ENCODE measurements at regions not wholly inside any gene's neighbourhood (a gene's known extent, or its start where the extent isn't known, plus 50 kb on each side); places are given as distances from the start of the nearest gene placed in this dataset.
"Not testable (repeated sequence)": the region's sequence is repeated elsewhere in the genome, so short reads cannot be mapped to it uniquely, and the experiment has no call there.

DNA sequence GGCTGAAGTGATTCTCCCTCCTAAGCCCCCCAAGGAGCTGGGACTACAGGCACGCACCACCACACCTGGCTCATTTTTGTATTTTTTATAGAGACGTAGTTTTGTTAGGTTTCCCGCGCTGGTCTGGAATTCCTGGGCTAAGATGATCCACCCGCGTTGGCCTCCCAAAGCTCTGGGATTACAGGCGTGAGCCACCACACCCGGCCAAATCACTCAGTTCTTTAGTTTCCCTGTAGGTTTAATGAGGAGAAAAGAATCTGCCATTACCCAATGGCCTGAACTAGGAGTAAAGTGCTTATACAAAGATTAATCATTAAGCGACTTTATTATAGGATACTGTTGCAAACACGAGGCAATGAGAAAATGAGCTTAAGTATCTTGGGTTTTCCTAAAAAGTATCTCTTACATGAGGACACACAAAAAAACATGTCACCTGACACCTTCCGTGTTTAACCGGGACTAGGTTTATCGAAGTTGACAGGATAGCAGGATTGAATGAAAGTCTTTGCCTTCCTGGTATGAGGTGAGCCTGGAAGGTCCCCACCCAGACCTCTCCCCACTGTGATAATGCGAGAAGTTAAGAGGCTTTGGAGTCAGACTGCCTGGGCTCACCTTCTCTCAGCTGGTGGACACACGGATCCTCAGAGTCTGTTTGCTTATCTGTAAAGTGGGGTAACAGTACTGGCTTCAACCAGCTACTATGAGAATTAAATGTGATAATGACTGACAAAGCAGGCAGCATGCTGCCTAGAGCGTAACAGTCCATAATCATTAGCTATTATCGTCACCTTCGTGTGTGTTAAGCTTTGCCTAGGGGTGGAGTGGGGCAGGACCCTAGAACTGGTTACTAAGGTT, 133.5 kb upstream of the KRAS start:
- DNase-seq (ENCODE audit: low read depth in 3 of 3, low spot score in 1 of 3), result no peak

DNA sequence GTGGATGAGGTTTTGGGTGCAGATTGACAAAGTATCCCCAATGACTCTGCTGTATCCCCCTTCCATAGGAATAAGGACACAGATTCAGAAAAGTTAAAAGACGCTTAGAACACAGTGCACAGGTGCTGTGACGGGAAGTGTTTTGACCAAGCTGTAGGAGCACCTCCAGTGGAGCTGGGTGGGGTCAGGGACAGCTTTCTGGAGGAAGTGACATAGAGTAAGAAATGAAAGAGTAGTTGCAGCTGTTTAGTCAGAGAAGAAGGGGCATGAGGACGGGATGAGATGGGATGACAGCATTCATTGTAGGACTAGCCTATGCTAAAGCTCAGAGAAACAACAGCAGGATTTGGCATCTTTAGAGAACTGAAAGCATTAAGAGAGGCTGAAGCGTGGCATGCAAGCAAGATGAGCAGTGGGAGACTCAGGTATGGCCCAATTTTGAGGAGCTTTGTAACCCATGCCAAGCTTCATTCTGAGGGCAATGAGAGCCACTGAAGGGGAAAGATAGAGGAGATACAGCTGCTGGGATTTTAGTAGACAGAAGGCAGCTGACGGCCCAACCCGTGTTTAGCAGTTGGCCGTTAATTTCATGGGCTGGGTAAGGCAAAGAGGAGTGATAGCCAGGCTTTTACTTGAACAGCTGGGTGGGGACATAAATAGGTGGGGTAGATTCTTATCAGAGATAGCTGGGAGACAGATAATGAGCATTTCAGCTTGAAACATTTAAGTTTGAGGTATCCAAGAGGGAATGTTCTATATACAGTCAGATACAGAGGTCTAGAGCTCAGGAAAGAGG, 131.8 kb upstream of the KRAS start:
- DNase-seq (ENCODE audit: low read depth in 3 of 3, low spot score in 1 of 3), result no peak

DNA sequence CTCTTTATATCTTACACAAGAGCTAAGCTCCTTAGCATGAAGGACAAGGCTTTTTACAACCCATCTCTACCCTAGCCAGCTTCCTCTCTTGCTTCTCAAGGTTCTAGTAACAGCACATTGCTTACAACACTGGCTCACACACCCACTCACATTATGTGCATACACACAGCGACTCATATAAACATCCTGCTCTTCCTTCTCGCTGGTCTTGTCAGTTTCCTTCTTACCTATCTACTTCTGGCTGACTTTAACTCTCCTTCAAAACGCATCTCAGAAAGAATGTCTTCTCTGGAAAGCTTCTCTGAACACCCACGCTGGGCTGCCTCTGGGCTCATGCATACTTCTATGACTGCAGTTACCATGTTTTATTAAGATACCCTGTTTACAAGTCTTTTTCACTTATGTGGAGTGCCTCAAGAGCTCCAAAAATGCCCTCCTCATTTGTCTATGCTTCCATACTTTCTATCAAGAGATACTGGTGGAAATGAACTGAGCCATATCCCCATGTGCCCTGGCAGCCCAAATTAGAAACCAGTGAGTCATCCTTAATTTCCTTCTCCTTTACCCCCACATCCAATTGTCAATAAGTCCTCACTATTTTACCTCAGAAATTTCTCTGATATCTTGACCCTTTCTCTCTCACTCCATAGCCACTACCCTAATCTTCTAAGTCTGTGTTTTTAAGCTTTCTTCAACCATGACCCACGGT, 126.9 kb upstream of the KRAS start:
- DNase-seq (ENCODE audit: low read depth in 3 of 3, low spot score in 1 of 3), result no peak

DNA sequence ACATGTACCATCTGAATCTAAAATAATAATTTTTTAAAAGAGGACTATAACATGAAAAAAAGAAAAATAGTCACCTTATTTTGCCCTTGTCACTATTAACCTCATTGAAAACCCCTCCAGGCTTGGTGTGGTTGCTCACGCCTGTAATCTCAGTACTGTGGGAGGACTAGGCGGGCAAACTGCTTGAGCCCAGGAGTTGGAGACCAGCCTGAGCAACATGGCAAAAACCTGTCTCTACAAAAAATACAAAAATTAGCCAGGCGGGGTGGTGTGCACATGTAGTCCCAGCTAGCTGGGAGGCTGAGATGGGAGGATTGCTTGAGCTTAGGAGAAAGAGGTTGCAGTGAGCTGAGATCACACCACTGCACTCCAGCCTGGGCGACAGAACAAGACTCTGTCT, 126.3 kb upstream of the KRAS start:
- no peak for DNase-seq (ENCODE audit: low read depth in 3 of 3, low spot score in 1 of 3)

DNA sequence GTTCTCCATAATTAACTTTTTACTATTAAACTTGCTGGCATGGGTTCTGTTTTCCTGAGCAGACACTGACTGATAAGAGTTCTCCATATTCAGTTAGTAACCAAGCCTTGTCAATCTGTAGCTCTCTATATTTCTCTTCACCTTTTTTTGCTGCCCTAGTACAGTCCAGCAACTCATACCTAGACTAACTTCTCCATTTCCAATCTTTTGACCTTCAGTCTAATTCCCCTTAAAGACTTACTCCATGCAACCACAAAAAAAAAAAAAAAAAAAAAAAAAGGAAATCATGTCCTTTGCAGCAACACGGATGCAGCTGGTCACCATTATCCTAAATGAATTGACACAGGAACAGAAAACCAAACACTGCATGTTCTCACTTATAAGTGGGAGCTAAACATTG, 125.7 kb upstream of the KRAS start:
- DNase-seq (ENCODE audit: low read depth in 3 of 3, low spot score in 1 of 3), result no peak

DNA sequence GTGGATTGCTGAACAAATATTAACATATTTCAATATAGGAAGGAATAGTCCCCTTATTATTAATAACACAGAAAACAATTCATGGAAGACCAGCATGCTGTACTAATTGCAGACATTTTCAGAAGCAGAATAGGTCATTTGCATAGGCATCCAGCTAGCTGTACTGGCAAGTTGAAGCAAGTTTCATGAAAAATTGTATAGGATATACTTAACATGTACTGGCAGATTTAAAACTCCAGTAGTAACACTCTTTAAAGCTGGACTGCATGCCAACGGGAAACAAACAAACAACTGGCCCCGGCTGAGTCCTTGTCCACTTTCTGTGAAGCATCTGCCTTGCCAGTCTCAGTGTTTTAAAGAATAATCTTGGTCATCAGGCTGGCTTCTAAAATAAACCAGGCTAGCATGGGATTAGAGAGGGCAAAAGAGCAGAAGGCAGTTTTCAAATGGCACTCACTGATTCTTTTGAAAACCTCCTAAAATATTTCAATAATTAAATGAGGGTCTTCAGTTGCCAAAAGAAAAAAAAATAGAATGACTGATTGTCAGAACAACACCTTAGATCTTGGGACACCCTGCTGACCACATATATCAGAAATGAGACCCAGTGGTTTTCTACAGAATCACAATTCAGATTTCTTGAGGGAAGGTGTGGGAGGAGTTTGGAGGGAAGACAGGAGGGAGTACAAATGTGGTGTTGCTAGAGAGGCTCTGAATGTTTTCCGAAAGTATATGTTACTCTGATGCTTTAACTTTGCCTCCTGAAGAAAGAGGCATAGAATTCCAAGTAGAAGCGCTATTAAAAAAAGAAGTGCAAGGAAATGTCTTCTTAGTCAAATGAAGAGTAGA, 122.5 kb upstream of the KRAS start:
- no peak for DNase-seq (ENCODE audit: low read depth in 3 of 3, low spot score in 1 of 3)

DNA sequence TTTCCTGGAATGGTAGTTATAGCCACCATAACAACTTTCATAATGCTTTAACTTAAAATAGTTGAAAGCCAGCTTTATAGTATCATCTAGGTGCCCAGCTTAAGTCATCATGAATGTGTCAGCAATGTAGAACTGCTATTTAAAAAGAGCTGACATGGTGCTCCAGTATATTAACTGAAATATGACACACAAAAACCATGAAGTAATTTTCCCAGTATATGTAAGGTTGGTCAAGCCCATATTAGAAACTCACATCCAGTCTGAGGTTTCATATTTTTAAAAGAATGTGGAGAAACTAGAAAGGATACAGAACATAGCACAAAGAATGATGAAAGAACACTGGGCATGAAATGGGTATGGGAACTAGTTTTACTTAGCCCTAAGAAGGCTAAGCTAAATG, 121.3 kb upstream of the KRAS start:
- no peak for DNase-seq (ENCODE audit: low read depth in 3 of 3, low spot score in 1 of 3)

DNA sequence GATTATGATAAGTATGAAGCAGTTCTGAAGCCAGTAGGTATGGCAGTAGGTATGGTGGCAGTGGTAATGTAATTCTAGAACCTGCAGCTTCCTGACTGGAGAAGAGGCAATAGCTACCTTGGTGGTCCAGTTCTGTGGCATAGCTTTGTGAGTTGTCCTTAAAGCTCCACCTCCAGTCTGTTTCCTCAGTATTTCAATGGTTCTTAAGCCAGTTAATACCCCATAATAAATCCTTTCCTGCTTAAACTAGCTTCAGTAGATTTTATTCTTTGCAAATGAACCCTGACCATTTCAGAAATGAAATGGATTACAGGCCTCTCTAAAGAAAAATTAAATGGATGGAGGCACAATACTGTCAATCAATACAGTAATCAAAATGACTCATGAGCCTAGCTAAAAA, 117.8 kb upstream of the KRAS start:
- no peak for DNase-seq (ENCODE audit: low read depth in 3 of 3, low spot score in 1 of 3)

DNA sequence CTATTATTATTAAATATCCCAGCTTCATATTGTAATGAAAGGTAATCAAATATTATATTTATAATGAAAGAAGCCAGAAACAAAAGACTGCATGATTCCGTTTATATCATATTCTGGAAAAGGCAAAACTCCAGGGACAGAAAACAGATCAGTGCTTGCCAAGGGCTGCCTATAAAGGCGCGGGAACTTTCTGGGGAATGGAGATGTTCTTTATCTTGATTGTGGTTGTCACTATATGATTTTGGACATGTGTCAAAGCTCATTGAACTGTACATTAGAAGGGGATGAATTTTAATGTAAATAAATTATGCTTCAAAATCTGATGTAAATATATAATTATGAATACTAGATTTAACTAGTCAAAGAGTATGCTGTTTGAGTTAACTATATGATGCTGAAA, 115.4 kb upstream of the KRAS start:
- DNase-seq (ENCODE audit: low read depth in 3 of 3, low spot score in 1 of 3), result no peak

DNA sequence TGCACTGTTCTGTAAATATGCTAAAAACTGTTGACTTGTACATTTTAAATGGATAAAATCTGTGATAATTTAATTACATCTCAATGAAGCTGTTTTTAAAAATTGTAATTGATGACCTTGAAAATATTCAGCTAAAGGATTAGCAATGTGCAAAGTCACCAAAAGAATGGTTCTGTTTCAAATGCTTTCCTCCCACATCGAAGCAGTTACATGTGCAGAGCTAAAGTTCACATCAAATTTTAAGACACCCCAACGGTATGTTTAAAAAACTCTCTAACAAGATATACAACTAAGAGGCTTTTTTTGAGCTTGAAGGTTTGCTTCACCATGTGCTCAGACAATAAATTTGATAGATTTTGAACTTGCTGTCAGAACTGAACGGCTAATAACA, 114.6 kb upstream of the KRAS start:
- no peak for DNase-seq (ENCODE audit: low read depth in 3 of 3, low spot score in 1 of 3)

DNA sequence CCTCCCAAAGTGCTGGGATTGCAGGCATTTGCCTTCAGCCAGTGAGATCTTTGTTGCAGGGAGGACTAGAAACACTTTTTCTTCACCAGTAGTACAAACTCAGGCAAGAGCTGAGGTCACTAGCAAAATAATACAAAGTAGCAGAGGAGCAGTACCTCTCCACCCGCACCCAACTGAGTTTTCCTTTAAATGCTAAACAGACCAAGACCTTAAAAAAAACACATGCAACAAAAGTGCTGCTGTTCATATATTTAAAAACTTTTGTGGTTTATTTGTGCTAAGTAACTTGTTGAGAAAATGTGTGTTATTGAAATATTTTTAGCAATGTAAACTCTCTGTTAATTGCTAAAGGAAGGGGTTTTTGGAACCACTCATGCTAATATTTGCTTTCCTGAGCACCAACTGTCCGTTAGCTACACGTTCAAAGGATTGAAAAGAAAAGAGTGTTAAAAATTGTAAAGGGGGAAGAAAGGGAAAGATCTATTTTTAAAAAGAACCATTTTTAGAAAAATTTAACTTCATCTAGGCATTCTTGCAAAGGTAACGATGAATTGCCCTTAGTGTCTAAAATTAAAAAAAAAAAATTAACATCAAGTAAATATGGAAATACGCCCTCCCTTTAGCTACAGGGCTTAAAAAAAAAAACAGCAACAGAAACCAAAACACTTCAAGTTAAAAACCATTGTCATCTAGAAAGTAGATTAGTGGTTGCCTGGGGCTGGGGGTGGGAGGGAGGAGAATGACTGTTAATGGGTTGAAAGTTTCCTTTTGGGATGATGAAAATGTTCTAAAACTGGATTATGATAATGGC, 114.0 kb upstream of the KRAS start:
- DNase-seq (ENCODE audit: low read depth in 3 of 3, low spot score in 1 of 3), result peak in 1 of 3 donors; percentile 26

DNA sequence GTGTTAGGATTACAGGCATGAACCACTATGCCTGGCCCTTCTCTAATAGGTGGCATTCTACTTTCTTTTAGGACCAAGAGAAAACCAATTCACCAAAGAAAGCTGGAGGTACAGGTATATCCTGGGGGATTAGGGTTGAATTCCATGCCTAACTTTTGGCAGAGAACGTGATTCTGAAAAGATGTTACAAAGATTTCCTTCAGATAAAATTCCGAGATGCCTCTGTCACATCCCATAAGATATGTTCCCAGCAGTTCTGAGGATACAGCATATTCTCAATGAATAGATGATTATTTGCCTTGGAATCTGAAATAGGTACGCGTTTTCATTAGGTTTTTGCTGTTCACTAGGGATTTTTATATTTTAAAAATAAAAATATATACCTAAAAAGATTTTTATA, 111.9 kb upstream of the KRAS start:
- DNase-seq (ENCODE audit: low read depth in 3 of 3, low spot score in 1 of 3), result no peak

DNA sequence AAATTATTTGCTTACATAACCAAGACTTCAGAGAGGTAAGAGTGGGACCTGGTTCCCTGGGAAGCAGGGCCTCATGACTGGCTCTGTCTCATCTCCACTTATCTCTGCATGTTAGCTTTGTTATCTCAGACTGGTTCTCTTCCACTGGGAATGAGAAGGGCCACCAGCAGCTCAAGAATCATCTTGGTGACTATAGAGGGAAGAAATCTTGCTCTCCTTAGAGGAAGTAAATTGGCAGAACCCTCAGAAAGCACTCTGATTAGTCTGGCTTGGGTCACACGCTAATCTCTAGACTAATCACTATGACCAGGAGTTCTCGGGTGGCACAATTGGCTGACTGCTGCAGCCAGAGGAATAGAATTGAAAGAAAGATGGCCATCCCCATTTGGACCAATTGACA, 110.8 kb upstream of the KRAS start:
- DNase-seq (ENCODE audit: low read depth in 3 of 3, low spot score in 1 of 3), result no peak

DNA sequence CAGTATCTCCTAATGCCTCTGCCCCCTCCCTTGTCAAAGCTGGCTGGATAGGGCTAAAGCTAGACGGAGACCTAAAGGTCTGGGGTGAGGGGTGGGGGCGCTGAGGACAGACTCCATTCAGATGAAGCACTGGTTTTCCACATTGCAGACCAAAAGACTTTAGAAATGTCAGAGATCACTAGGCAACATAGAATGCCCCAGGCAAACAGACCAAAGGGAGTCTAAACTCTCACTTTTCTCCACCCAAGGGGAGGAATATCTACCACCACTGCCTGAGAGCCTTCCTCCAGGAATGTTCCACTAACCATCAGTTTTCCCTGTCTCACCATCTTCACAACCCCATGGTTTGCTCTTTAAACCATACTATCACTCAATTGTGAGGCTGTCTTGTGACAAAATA, 106.9 kb upstream of the KRAS start:
- no peak for DNase-seq (ENCODE audit: low read depth in 3 of 3, low spot score in 1 of 3)

DNA sequence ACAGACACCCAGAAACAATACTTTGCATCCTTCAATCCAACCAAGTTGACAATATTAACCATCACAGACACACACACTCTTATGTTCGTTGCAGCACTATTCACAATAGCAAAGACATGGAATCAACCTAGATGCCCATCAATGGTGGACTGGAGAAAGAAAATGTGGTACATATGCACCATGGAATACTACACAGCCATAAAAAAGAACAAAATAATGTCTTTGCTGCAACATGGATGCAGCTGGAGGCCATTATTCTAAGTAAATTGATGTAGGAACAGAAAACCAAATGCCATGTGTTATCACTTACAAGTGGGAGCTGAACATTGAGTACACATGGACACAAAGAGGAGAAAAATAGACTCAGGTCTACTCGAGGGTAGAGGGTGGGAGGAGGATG, 102.2 kb upstream of the KRAS start:
- DNase-seq (ENCODE audit: low read depth in 3 of 3, low spot score in 1 of 3), result not testable (repeated sequence)

DNA sequence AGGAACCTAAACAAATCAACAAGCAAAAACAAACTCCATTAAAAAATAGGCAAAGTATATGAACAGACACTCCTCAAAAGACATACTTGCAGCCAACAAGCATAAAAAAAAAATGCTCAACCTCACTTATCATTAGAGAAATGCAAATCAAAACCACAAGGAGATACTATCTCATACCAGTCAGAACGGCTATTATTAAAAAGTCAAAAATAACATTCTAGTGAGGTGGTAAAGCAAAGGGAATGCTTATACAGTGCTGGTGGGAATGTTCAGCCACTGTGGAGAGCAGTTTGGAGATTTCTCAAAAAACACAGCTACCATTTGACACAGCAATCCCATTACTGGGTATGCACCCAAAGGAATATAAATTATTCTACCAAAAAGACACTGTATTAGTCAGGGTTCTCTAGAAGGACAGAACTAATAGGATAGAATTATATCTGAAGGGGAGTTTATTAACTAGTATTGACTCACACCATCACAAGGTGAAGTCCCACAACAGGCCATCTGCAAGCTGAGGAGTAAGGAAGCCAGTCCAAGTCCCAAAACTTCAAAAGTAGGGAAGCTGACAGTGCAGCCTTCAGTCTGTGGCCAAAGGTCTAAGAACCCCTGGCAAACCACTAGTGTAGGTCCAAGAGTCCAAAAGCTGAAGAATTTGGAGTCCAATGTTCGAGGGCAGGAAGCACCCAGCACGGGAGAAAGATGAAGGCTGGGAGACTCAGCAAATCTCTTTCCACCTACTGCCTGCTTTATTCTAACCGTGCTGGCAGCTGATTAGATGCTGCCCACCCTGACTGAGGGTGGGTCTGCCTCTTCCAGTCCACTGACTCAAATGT, 101.6 kb upstream of the KRAS start:
- no peak for DNase-seq (ENCODE audit: low read depth in 3 of 3, low spot score in 1 of 3)

DNA sequence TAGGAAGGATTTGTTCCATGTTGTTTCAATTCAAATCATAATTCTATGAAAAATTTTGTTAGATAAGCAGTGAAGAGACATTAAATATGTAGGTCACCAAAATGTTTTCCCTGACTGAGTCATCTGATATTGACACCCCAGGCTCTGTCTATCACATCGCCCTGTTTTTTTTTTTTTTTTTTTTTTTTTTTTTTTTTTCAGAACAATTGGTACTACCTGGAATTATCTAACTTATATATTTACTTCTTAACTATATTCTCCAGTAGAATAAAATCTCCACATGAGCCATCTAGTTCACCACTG, 97.8 kb upstream of the KRAS start:
- no peak for DNase-seq (ENCODE audit: low read depth in 3 of 3, low spot score in 1 of 3)

DNA sequence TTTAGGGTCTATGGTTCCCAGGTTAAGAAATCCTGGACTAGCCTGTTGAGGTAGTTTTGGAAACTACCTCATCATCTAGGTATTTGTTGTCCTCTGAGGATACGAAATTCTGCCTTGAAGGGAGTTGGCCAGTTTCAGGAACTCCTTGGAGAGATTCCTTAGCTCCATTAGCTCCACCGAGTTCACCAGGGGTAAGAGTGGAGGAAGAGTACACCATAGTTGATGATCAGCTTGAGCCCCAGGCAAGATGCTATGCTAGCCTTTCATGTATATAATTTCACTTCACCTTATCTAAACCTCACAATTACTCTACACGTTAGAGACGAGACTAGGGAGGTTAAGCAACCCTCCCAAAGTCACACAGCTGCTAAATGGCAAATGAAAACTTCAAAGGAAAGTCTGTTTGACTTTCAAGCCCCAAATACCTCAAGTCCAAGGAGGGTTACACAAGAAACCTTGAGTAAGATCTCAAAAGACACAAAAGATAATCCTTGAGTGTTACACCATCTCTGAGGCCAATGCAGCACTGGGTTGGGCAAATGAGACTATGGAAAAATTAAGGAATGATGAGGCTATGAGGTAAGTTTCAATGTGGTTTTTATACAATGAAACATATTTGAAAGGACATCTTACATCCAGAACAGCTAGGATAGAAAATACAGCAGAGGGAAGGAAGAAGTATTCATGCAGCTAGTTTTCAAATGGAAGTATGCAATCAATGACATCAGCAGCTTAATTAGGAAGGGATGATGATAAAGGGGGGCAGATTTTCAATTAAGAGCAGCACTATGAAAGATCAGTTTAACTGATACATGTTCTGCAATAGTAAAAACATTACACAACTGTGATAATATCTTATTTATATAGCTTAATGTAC, 97.2 kb upstream of the KRAS start:
- no peak for DNase-seq (ENCODE audit: low read depth in 3 of 3, low spot score in 1 of 3)

DNA sequence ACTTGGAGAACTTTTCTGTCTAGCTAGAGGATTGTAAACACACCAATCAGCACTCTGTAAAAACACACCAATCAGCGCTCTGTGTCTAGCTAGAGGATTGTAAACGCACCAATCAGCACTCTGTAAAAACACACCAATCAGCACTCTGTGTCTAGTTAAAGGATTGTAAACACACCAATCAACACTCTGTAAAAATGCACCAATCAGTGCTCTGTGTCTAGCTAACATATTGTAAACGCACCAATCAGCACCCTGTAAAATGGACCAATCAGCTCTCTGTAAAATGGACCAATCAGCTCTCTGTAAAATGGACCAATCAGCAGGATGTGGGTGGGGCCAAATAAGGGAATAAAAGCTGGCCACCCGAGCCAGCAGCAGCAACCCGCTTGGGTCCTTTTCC, 91.1 kb upstream of the KRAS start:
- not testable (repeated sequence) for DNase-seq (ENCODE audit: low read depth in 3 of 3, low spot score in 1 of 3)
